ENCODE measurements at regions not wholly inside any gene's neighbourhood (a gene's known extent, or its start where the extent isn't known, plus 50 kb on each side); places are given as distances from the start of the nearest gene placed in this dataset.

DNA sequence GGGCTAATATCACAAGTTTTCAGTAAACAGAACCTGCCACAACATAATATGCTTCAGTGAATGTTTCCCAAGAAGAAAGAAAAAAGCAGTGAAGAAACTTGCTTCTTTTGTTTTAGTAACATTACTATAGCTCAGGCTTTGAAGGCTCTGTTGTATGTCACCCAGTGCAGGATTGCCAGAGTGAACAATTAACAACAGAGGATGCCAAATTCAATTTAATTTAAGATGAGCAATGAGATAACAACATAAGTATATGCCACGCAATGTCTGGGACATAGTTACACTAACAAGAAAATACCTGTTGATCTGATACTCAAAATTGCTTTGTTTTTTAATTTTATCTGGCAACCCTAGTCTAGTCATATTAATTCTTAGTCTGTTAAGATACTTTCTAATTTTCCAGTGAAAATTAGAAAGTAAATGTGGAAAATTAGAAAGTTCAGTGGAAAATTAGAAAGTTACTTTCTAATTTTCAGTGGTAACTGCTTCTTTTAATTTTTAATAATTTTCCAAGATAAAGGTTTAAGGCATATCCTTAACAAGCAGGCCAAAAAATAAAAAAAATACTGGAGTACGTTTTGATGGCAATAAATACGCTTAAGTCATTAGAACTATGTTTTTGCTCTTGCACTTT lies 336.3 kb downstream of the SLITRK6 start:
- no peaks in the 10 kb centered on the region for H3K27me3 Mint-ChIP-seq
- H3K36me3 ChIP-seq (ENCODE audit: control insufficient read depth, insufficient read depth, low read length), result no peaks in the 10 kb centered on the region
- H3K4me1 Mint-ChIP-seq, result no peaks in the 10 kb centered on the region
- H3K36me3 Mint-ChIP-seq, result no peaks in the 10 kb centered on the region
- no peak overlapping the region for H3K4me3 ChIP-seq (ENCODE audit: low read depth, low read length)
- DNase-seq (no peak), ATAC-seq (ENCODE audit: low read depth in 2 of 2) (no peak)
- no peaks in the 10 kb centered on the region for H3K27me3 ChIP-seq (ENCODE audit: control insufficient read depth, insufficient read depth, low read length)
- peaks cover 0 to 17% (median 3%) of the 10 kb centered on the region in 7 donors for H3K9me3 Mint-ChIP-seq
- no peaks in the 10 kb centered on the region for H3K4me1 ChIP-seq (ENCODE audit: control insufficient read depth, insufficient read depth, low read length, poor library complexity, severe bottlenecking)
- H3K27ac ChIP-seq (ENCODE audit: insufficient read depth, low read length, poor library complexity, severe bottlenecking), result no peak overlapping the region
- no peak overlapping the region for H3K27ac Mint-ChIP-seq
- H3K9me3 ChIP-seq (ENCODE audit: control insufficient read depth in 2 of 2, low read length in 2 of 2), result peaks cover 3 to 12% of the 10 kb centered on the region in 2 experiments
- no peak overlapping the region for H3K4me3 Mint-ChIP-seq

DNA sequence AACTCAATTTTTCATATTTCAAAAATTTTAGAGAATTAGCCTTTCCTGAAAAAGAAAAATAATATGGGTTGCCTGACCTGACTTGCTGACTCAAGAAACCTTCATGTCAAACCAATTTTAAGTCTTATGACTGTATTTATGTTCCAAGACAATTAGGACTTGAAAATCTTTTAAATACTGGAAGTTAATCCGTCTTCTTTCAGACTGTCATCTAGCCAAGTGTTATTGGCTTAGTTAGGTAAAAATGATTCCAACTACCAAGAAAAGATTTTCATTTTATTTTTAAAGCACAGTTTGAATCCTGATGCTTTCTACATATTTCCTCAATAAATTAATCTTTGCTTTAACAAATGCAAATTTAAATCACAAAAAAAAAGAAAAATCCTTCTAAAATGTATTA lies 337.6 kb downstream of the SLITRK6 start:
- H3K9me3 ChIP-seq (ENCODE audit: control insufficient read depth in 2 of 2, low read length in 2 of 2), result peaks cover 4 to 19% of the 10 kb centered on the region in 2 experiments
- H3K4me3 ChIP-seq (ENCODE audit: low read depth, low read length), result no peak overlapping the region
- no peaks in the 10 kb centered on the region for H3K27me3 ChIP-seq (ENCODE audit: control insufficient read depth, insufficient read depth, low read length)
- H3K27ac Mint-ChIP-seq, result no peak overlapping the region
- H3K4me1 ChIP-seq (ENCODE audit: control insufficient read depth, insufficient read depth, low read length, poor library complexity, severe bottlenecking), result no peaks in the 10 kb centered on the region
- H3K36me3 Mint-ChIP-seq, result no peaks in the 10 kb centered on the region
- H3K9me3 Mint-ChIP-seq, result peaks cover 0 to 22% (median 5%) of the 10 kb centered on the region in 7 donors
- H3K27me3 Mint-ChIP-seq, result no peaks in the 10 kb centered on the region
- no peaks in the 10 kb centered on the region for H3K36me3 ChIP-seq (ENCODE audit: control insufficient read depth, insufficient read depth, low read length)
- H3K27ac ChIP-seq (ENCODE audit: insufficient read depth, low read length, poor library complexity, severe bottlenecking), result no peak overlapping the region
- ATAC-seq (ENCODE audit: low read depth in 2 of 2) (no peak), DNase-seq (no peak)
- H3K4me1 Mint-ChIP-seq, result no peaks in the 10 kb centered on the region
- no peak overlapping the region for H3K4me3 Mint-ChIP-seq

DNA sequence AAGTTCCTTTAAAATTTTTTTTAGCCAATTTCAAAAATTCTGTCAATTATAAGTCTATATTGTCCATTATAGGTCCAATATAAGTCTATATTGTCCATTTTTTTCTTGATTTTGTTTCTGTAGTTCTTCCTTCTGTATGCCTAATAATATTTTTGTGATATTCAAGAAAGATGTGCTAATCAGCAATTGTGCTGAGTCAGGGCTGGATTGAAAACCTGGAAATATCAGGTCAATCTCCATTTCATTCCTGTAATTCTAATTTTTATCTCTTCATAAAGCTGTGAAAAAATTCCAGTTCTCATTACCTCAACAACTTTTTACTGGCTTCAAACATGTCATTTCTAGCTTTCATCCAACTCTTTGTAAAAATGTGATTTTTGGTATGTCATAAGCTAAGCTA lies 353.7 kb downstream of the SLITRK6 start:
- H3K27me3 Mint-ChIP-seq, result no peaks in the 10 kb centered on the region
- Histone ChIP-seq H3K36me3 (ENCODE audit: control insufficient read depth, insufficient read depth, low read length) (no peaks in the 10 kb centered on the region), H3K27me3 (ENCODE audit: control insufficient read depth, insufficient read depth, low read length) (no peaks in the 10 kb centered on the region), H3K9me3 (ENCODE audit: control insufficient read depth in 2 of 2, low read length in 2 of 2) (peaks cover 0 to 3% of the 10 kb centered on the region in 2 experiments), H3K4me1 (ENCODE audit: control insufficient read depth, insufficient read depth, low read length, poor library complexity, severe bottlenecking) (no peaks in the 10 kb centered on the region), H3K4me3 (ENCODE audit: low read depth, low read length) (no peak overlapping the region), H3K27ac (ENCODE audit: insufficient read depth, low read length, poor library complexity, severe bottlenecking) (no peak overlapping the region)
- H3K36me3 Mint-ChIP-seq, result no peaks in the 10 kb centered on the region
- ATAC-seq (ENCODE audit: low read depth in 2 of 2) (no peak), DNase-seq (no peak)
- H3K9me3 Mint-ChIP-seq, result peaks cover 0 to 11% (median 3%) of the 10 kb centered on the region in 7 donors
- H3K27ac Mint-ChIP-seq, result no peak overlapping the region
- H3K4me3 Mint-ChIP-seq, result no peak overlapping the region
- H3K4me1 Mint-ChIP-seq, result no peaks in the 10 kb centered on the region

- no peaks in the 10 kb centered on the region for H3K36me3 ChIP-seq (ENCODE audit: control insufficient read depth, insufficient read depth, low read length)
- Mint-ChIP-seq H3K27ac (no peak overlapping the region), H3K27me3 (no peaks in the 10 kb centered on the region), H3K36me3 (no peaks in the 10 kb centered on the region), H3K4me3 (no peak overlapping the region), H3K9me3 (peaks cover 0 to 10% (median 6%) of the 10 kb centered on the region in 7 donors), H3K4me1 (no peaks in the 10 kb centered on the region)
- peaks cover 0 to 3% of the 10 kb centered on the region in 2 experiments for H3K9me3 ChIP-seq (ENCODE audit: control insufficient read depth in 2 of 2, low read length in 2 of 2)
- no peaks in the 10 kb centered on the region for H3K4me1 ChIP-seq (ENCODE audit: control insufficient read depth, insufficient read depth, low read length, poor library complexity, severe bottlenecking)
- H3K4me3 ChIP-seq (ENCODE audit: low read depth, low read length), result no peak overlapping the region
- ATAC-seq (ENCODE audit: low read depth in 2 of 2) (no peak), DNase-seq (no peak)
- H3K27me3 ChIP-seq (ENCODE audit: control insufficient read depth, insufficient read depth, low read length), result no peaks in the 10 kb centered on the region
- no peak overlapping the region for H3K27ac ChIP-seq (ENCODE audit: insufficient read depth, low read length, poor library complexity, severe bottlenecking)
These were observed 357.2 kb downstream of the SLITRK6 start for GRCh38 chr13:85441975-85442374.

DNA sequence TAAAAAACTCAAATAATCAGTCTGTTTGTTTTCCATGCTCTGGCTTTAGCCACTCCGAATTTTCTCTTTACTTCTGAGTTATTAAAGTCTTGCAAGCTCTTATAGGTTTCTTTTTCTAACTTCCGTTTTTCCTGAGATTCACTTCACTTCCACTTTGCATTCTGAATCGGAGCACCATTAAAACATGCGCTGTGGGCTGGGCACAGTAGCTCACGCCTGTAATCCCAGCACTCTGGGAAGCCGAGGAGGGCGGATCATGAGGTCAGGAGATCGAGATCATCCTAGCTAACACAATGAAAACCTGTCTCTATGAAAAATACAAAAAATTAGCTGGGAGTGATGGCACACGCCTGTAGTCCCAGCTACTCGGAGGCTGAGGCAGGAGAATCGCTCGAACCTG lies 357.9 kb downstream of the SLITRK6 start:
- Mint-ChIP-seq H3K36me3 (no peaks in the 10 kb centered on the region), H3K9me3 (peaks cover 0 to 10% (median 6%) of the 10 kb centered on the region in 7 donors), H3K27ac (no peak overlapping the region), H3K4me1 (no peaks in the 10 kb centered on the region), H3K4me3 (no peak overlapping the region), H3K27me3 (no peaks in the 10 kb centered on the region)
- no peak for DNase-seq
- H3K4me1 ChIP-seq (ENCODE audit: control insufficient read depth, insufficient read depth, low read length, poor library complexity, severe bottlenecking), result no peaks in the 10 kb centered on the region
- ATAC-seq (ENCODE audit: low read depth in 2 of 2), result no peak
- H3K27ac ChIP-seq (ENCODE audit: insufficient read depth, low read length, poor library complexity, severe bottlenecking), result no peak overlapping the region
- H3K36me3 ChIP-seq (ENCODE audit: control insufficient read depth, insufficient read depth, low read length), result no peaks in the 10 kb centered on the region
- no peaks in the 10 kb centered on the region for H3K27me3 ChIP-seq (ENCODE audit: control insufficient read depth, insufficient read depth, low read length)
- H3K4me3 ChIP-seq (ENCODE audit: low read depth, low read length), result no peak overlapping the region
- H3K9me3 ChIP-seq (ENCODE audit: control insufficient read depth in 2 of 2, low read length in 2 of 2), result peaks cover 0 to 3% of the 10 kb centered on the region in 2 experiments

DNA sequence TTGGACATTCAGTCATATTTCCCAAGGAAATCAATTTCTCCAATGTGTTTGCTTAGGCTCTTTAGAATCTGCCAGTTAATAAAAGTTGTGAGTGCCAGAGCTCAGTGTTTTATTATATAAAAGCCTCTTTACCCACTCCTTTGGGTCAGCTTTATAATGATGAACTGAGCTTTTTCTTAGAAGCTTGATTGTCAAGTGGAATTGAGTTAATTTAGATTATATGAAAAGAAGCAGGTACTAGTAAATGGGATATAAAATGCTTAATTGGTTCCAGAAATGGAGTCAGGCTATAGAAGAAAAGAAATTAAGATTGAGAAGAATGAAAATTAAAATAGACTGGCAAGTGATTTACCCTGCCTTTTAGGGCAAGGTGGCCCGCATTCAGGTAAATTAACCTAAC lies 363.2 kb downstream of the SLITRK6 start:
- H3K27ac Mint-ChIP-seq, result no peak overlapping the region

DNA sequence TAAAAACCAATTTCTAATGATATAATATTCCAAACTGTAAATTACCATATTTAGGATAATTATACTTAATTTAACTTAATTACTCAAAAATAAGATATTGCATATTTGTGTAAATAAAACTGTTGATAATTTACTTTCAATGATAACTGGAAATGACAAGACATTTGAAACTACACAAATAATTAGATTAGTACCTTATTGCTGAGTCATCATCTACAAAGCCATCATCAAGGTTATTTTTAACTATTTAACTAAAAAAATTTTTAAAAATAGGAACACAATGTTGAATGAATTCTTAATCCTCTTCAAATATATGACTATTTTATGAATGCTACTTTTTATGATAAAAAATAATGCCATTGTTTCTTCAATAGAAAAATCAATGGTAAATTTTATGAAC lies 364.3 kb downstream of the SLITRK6 start:
- Histone ChIP-seq H3K36me3 (ENCODE audit: control insufficient read depth, insufficient read depth, low read length) (no peaks in the 10 kb centered on the region), H3K27ac (ENCODE audit: insufficient read depth, low read length, poor library complexity, severe bottlenecking) (no peak overlapping the region), H3K27me3 (ENCODE audit: control insufficient read depth, insufficient read depth, low read length) (no peaks in the 10 kb centered on the region), H3K9me3 (ENCODE audit: control insufficient read depth in 2 of 2, low read length in 2 of 2) (peaks cover 0 to 3% of the 10 kb centered on the region in 2 experiments), H3K4me1 (ENCODE audit: control insufficient read depth, insufficient read depth, low read length, poor library complexity, severe bottlenecking) (no peaks in the 10 kb centered on the region), H3K4me3 (ENCODE audit: low read depth, low read length) (no peak overlapping the region)
- Mint-ChIP-seq H3K27ac (no peak overlapping the region), H3K27me3 (no peaks in the 10 kb centered on the region), H3K4me1 (no peaks in the 10 kb centered on the region), H3K4me3 (no peak overlapping the region), H3K36me3 (no peaks in the 10 kb centered on the region), H3K9me3 (peaks cover 0 to 15% (median 4%) of the 10 kb centered on the region in 7 donors)
- ATAC-seq (ENCODE audit: low read depth in 2 of 2), result no peak
- DNase-seq, result no peak

More for the DNA sequence above, 363.2 kb downstream of the SLITRK6 start:
- H3K4me3 ChIP-seq (ENCODE audit: low read depth, low read length), result no peak overlapping the region
- Mint-ChIP-seq H3K4me1 (no peaks in the 10 kb centered on the region), H3K27me3 (no peaks in the 10 kb centered on the region), H3K4me3 (no peak overlapping the region), H3K36me3 (no peaks in the 10 kb centered on the region), H3K9me3 (peaks cover 0 to 15% (median 4%) of the 10 kb centered on the region in 7 donors)
- H3K36me3 ChIP-seq (ENCODE audit: control insufficient read depth, insufficient read depth, low read length), result no peaks in the 10 kb centered on the region
- no peak overlapping the region for H3K27ac ChIP-seq (ENCODE audit: insufficient read depth, low read length, poor library complexity, severe bottlenecking)
- no peaks in the 10 kb centered on the region for H3K4me1 ChIP-seq (ENCODE audit: control insufficient read depth, insufficient read depth, low read length, poor library complexity, severe bottlenecking)
- peaks cover 0 to 3% of the 10 kb centered on the region in 2 experiments for H3K9me3 ChIP-seq (ENCODE audit: control insufficient read depth in 2 of 2, low read length in 2 of 2)
- ATAC-seq (ENCODE audit: low read depth in 2 of 2) (no peak), DNase-seq (no peak)
- no peaks in the 10 kb centered on the region for H3K27me3 ChIP-seq (ENCODE audit: control insufficient read depth, insufficient read depth, low read length)

- Histone ChIP-seq H3K9me3 (ENCODE audit: control insufficient read depth in 2 of 2, low read length in 2 of 2) (peaks cover 0 to 3% of the 10 kb centered on the region in 2 experiments), H3K4me3 (ENCODE audit: low read depth, low read length) (no peak overlapping the region), H3K4me1 (ENCODE audit: control insufficient read depth, insufficient read depth, low read length, poor library complexity, severe bottlenecking) (no peaks in the 10 kb centered on the region), H3K27ac (ENCODE audit: insufficient read depth, low read length, poor library complexity, severe bottlenecking) (no peak overlapping the region), H3K27me3 (ENCODE audit: control insufficient read depth, insufficient read depth, low read length) (no peaks in the 10 kb centered on the region), H3K36me3 (ENCODE audit: control insufficient read depth, insufficient read depth, low read length) (no peaks in the 10 kb centered on the region)
- peaks cover 0 to 10% (median 3%) of the 10 kb centered on the region in 7 donors for H3K9me3 Mint-ChIP-seq
- H3K36me3 Mint-ChIP-seq, result no peaks in the 10 kb centered on the region
- H3K27me3 Mint-ChIP-seq, result no peaks in the 10 kb centered on the region
- H3K4me3 Mint-ChIP-seq, result no peak overlapping the region
- DNase-seq, result no peak
- H3K4me1 Mint-ChIP-seq, result no peaks in the 10 kb centered on the region
- ATAC-seq (ENCODE audit: low read depth in 2 of 2), result no peak
- no peak overlapping the region for H3K27ac Mint-ChIP-seq
These were observed 366.3 kb downstream of the SLITRK6 start for GRCh38 chr13:85432881-85433280.
